Muscle of leg (tissue), 3 donors: ENCODE measurements at regions not wholly inside any gene's neighbourhood (a gene's known extent, or its start where the extent isn't known, plus 50 kb on each side); places are given as distances from the start of the nearest gene placed in this dataset.
A peak's percentile ranks its signal among the peaks of the same experiment; 100 is the strongest.

ENCODE experiments used
- DNase-seq: peaks from one replicate; pipeline ENCODE4 v3.0.0; 2013
- H3K27ac ChIP-seq: one replicate; pipeline ENCODE4 v1.5.1; 2013; ENCODE audit warnings: mild to moderate bottlenecking, low read length, control low read depth
- H3K27me3 ChIP-seq: one replicate; pipeline ENCODE4 v1.6.1; 2013; ENCODE audit warnings: low read length; ENCODE audit not compliant: control insufficient read depth, insufficient read depth
- H3K36me3 ChIP-seq: one replicate; pipeline ENCODE4 v1.6.1; 2013; ENCODE audit warnings: low read length; ENCODE audit not compliant: control insufficient read depth, insufficient read depth
- H3K4me1 ChIP-seq: one replicate; pipeline ENCODE4 v1.6.1; 2013; ENCODE audit warnings: low read length; ENCODE audit not compliant: control insufficient read depth, insufficient read depth
- H3K4me3 ChIP-seq: one replicate; pipeline ENCODE4 v1.5.1; 2013; ENCODE audit warnings: low read length, control low read depth
- H3K9me3 ChIP-seq: replicated peaks from 2 replicates; pipeline ENCODE4 v1.6.1; 2013; ENCODE audit warnings: low read depth, low read length; ENCODE audit not compliant: control insufficient read depth
- WGBS: methylation state at CpG from one replicate; pipeline ENCODE4 v1.1.5; 2013; ENCODE audit warnings: missing lambda C conversion rate; ENCODE audit not compliant: insufficient coverage; 5-methylcytosine and 5-hydroxymethylcytosine counted together

DNA sequence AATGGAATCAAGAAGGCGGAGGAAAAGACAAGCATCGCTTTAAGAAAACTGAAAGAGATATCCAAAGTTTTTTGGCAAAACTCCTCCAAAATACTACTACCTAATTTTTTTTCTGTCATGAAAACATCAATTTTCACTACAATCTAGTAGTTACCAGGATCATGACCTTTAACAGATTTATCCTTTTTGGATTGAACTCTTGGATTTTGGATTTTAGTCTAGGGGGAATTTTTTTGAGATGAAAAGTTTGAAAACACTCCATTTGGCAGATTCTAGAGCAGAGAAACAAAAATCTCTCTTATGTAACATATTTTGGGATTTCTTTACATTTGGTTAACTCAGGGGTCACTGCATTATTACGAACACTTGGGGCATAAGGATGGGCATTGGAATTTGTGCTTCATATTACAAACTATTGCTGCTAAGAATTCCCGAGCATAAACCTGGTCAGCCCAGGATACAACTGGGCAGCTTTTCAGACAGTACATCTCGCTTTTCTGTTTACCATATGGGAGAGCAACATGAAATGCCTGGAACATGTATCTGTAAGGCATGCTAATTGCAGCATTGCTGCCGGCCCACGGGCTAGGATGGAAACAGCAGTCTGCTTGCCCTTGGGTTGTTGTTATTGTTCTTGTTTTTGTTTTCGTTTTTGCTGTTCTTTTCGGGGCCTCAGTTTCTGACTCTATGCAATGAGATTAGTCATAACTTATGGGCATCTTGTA, 264.3 kb downstream of the RHOU start:
- no peaks in the 10 kb centered on the region for H3K36me3 ChIP-seq
- H3K4me1 ChIP-seq: peaks cover 36% of the 10 kb centered on the region
- no peak overlapping the region for H3K4me3 ChIP-seq
- no CpG with 5 or more reads among the region's 9 CpGs for WGBS
- H3K9me3 ChIP-seq: no peaks in the 10 kb centered on the region
- DNase-seq: peak; percentile 80
- no peaks in the 10 kb centered on the region for H3K27me3 ChIP-seq
- H3K27ac ChIP-seq: peak overlapping the region; percentile 37

DNA sequence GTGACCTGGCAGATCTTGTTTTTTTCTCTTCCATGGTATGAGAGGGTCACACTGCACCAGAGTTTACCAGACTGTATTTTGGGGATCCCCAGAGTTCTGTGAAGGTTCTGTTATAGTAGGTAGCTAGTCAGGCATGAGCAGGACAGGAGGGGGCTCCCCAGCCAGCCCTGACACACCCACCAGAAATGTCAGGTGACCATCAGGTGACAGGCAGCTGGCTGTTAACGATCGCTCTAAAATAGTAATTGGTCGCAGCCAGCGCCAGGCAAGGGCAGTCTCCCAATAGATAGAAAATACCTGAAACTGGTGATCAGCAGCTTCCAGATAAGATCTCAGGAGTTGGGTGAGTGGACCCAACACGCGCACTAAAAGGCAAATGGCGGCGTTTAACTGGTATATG, 264.9 kb downstream of the RHOU start:
- H3K27ac ChIP-seq: peak overlapping the region; percentile 37
- DNase-seq: no peak

DNA sequence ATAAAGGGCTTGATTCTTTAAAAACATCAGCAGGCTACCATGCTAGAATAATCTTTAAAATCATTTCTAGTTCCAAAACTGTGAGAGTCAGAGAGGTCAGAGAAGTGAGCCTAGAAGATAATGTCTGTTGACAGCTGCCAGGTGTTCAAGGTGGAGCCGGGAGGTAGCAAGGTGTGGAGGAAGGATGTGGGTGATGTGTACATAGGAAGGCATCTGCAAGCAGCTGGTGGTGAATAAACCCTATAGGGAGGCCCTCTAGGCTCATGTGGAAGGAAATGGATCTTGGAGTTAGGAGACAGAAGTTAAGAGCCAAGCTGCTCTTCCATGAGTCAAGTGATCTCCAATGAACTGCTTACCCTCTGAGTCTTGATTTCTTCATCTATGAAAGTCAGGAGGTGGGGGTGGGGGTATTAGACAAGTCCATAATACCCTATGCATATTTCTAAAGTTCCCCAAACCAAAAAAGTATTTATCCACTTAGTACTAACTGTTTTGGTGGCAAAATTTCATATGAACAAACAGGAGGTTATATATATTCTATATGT, 266.3 kb downstream of the RHOU start:
- Histone ChIP-seq H3K27me3 (peaks cover under 1% of the 10 kb centered on the region), H3K4me3 (no peak overlapping the region), H3K9me3 (no peaks in the 10 kb centered on the region), H3K27ac (no peak overlapping the region), H3K36me3 (no peaks in the 10 kb centered on the region), H3K4me1 (peaks cover 39% of the 10 kb centered on the region)
- DNase-seq: no peak
- 42% methylated on average over 1 of the region's 1 CpG for WGBS

More for the DNA sequence above, 264.9 kb downstream of the RHOU start:
- WGBS: 90% methylated on average over 8 of the region's 8 CpGs
- Histone ChIP-seq H3K4me1 (peaks cover 41% of the 10 kb centered on the region), H3K27me3 (no peaks in the 10 kb centered on the region), H3K36me3 (no peaks in the 10 kb centered on the region), H3K9me3 (no peaks in the 10 kb centered on the region), H3K4me3 (no peak overlapping the region)

DNA sequence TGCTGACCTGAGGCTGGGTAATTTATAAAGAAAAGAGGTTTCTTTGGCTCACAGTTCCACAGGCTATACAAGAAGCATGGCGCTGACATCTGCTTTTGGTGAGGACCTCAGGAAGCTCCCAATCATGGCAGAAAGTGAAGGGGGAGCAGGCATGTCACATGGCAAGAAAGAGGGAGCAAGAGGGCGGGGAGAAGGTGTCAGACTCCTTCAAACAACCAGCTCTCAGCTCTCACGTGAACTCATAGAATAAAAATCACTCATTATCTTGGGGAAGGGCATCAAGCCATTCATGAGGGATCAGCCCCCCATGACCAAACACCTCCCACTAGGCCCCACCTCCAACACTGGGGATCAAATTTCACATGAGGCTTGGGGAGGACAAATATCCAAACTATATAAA, 266.8 kb downstream of the RHOU start:
- WGBS: 92% methylated on average over 1 of the region's 3 CpGs

DNA sequence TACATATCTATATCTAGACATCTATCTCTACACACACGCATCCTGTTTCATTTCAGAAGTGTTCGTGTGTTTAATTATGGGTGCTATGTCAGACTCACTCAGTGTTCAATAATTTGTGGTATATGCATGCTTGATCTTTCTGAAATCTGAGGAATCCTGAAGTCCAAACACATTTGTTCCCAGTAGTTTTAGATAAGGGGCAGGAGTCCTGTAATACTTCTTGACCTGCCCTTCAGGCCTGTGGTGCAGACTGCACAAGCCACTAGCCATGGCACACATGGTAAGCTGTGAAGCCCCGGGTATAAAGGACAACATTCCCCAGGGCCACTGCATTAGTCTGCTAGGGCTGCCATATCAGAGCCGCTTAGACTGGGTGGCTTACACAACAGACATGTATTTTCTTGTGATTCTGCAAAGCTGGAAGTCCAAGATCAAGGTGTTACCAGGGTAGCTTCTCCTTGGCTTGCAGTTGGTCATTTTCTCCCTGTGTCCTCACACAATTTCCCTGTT, 267.2 kb downstream of the RHOU start:
- H3K36me3 ChIP-seq: no peaks in the 10 kb centered on the region
- H3K4me3 ChIP-seq: no peak overlapping the region
- DNase-seq: no peak
- peaks cover 3% of the 10 kb centered on the region for H3K27me3 ChIP-seq
- no peaks in the 10 kb centered on the region for H3K9me3 ChIP-seq
- peaks cover 35% of the 10 kb centered on the region for H3K4me1 ChIP-seq
- H3K27ac ChIP-seq: no peak overlapping the region
- WGBS: 83% methylated on average over 2 of the region's 4 CpGs

More for the DNA sequence above, 266.8 kb downstream of the RHOU start:
- H3K36me3 ChIP-seq: no peaks in the 10 kb centered on the region
- peaks cover 36% of the 10 kb centered on the region for H3K4me1 ChIP-seq
- DNase-seq: no peak
- H3K9me3 ChIP-seq: no peaks in the 10 kb centered on the region
- H3K27me3 ChIP-seq: peaks cover 3% of the 10 kb centered on the region
- H3K27ac ChIP-seq: no peak overlapping the region
- no peak overlapping the region for H3K4me3 ChIP-seq

DNA sequence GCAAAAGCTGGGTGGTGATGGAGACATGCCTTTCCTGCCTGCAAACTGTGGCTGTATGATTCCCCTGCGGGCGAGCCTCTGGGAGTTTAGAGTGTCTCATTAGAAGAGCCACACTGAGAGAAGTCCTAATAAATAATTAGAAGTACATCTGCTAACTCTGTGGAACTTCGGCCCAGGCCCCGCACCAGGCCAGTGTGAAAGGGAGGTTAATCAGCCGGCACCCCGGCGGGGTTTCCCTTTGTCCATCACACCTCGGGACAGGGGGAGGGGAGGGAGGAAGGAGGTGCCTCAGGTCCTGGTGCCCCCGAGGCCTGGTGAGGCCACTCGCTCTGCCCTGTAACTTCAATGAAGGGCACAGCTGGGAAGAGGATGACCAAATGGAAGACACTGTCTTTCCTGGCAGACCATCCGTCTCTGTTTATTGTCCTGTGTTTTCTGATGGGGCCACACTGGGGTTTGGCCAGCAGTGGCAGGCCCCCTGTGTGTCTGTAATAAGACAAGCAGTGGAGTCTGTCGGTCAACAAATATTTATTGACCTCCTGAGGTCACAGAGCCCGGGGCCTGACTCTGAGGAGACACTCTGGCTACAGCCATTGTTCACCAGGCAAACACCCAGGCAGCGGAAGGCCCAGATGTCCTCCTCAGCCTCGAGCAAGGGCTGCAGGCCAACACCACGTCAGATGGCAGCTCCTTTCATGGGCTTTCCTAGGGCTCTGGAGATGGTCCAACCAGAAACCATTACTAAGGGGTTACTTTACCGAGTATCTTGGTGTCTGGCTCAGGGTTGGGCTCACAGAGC, 267.5 kb upstream of the RAB4A start:
- peaks cover 3% of the 10 kb centered on the region for H3K27me3 ChIP-seq
- H3K9me3 ChIP-seq: no peaks in the 10 kb centered on the region
- DNase-seq: peak; percentile 66
- no peaks in the 10 kb centered on the region for H3K36me3 ChIP-seq
- 57% methylated on average over 9 of the region's 17 CpGs for WGBS
- peak overlapping the region; percentile 48 for H3K27ac ChIP-seq
- H3K4me3 ChIP-seq: no peak overlapping the region
- H3K4me1 ChIP-seq: peaks cover 28% of the 10 kb centered on the region

DNA sequence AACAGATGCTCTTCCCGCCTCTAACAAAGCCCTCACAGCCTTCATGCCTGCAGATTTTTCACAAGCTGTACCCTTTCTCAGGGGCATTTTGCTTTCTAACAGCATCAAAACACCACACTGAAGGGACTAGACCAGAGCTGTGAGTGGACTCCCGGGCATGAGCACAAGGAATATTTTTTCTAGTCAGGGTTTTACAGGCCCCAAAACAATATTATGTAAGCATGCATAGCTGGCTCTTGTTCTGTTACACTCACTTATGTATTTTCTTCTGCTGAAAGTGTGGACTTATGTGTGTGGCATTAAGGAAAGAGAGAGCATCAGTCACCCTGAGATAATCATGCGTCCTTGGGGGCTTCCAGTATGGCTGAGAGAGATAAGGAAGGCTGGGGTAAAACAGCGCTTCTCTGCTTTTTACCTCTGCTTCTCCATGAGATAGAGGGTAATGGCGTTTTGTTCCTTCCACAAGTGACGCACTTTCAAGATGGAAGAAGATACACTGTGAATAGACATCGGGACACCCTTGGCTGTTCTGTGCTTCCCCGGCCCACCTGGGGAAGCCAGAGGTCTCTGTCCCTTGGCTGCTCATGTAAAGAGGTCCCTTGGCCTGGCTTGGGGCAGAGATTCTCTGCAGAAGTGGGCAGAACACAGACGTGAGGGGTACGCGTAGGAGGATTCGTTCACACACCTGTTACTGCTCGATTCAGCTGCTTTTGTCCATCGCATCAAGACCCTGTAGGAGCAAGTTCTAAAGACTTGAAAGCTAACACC, 266.7 kb upstream of the RAB4A start:
- H3K27ac ChIP-seq: peak overlapping the region; percentile 48
- WGBS: 87% methylated on average over 10 of the region's 14 CpGs
- peaks cover 3% of the 10 kb centered on the region for H3K27me3 ChIP-seq
- H3K36me3 ChIP-seq: no peaks in the 10 kb centered on the region
- no peak for DNase-seq
- H3K4me1 ChIP-seq: peaks cover 28% of the 10 kb centered on the region
- no peak overlapping the region for H3K4me3 ChIP-seq
- no peaks in the 10 kb centered on the region for H3K9me3 ChIP-seq

DNA sequence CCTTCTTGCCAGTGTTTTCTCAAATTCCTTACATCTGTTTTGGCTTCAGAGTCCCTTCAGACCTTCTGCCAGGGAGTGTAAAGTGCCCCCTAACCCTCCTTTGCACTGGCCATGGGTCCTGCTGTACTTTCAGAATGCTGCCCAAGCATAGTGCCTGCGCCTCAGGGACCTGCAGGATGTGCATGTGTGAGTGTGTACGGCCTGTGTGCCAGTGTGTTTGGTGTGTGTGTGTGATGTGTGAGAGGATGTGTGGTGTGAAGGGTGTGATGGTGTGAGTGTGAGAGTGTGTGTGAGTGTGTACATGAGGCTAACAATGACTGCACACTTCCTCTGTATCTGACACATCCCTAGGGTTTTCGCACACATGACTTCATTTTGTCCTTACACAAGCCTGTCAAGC, 265.8 kb upstream of the RAB4A start:
- Histone ChIP-seq H3K4me3 (no peak overlapping the region), H3K27ac (no peak overlapping the region), H3K9me3 (no peaks in the 10 kb centered on the region), H3K27me3 (peaks cover 3% of the 10 kb centered on the region), H3K36me3 (no peaks in the 10 kb centered on the region), H3K4me1 (peaks cover 26% of the 10 kb centered on the region)
- no peak for DNase-seq
- WGBS: 100% methylated on average over 2 of the region's 3 CpGs

DNA sequence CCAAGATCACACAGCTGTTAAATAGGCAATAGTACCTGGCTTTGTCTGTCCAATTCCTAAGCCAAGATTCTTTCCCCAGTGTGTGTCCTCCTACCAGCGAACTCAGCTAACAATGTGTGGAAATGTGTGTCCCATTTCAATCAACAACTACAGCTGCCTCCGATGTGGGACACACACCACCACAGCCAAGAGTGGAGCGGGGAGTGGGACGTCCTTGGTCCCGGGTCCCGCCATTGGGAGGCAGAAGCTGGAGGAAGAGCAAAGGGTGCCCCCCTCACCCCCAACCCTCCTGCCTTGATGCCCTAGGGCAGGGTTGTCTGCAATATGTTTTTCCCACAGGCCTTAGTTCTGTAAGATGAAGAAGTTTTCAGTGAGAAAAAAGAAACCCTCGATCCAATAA, 265.4 kb upstream of the RAB4A start:
- Histone ChIP-seq H3K27ac (no peak overlapping the region), H3K4me1 (peaks cover 23% of the 10 kb centered on the region), H3K27me3 (peaks cover 3% of the 10 kb centered on the region), H3K9me3 (no peaks in the 10 kb centered on the region), H3K4me3 (no peak overlapping the region), H3K36me3 (no peaks in the 10 kb centered on the region)
- no CpG with 5 or more reads among the region's 7 CpGs for WGBS
- DNase-seq: no peak
